Stimulated activated CD4-positive, alpha-beta T cell treated with anti-CD3 and anti-CD28 coated beads, Interleukin-15, amount 100 ng/mL, for 24 hours (primary cell): ENCODE measurements at regions not wholly inside any gene's neighbourhood (a gene's known extent, or its start where the extent isn't known, plus 50 kb on each side); places are given as distances from the start of the nearest gene placed in this dataset.

Experiments used
- DNase-seq: peaks from one replicate; pipeline ENCODE4 v3.0.0-alpha.2; 2020

DNA sequence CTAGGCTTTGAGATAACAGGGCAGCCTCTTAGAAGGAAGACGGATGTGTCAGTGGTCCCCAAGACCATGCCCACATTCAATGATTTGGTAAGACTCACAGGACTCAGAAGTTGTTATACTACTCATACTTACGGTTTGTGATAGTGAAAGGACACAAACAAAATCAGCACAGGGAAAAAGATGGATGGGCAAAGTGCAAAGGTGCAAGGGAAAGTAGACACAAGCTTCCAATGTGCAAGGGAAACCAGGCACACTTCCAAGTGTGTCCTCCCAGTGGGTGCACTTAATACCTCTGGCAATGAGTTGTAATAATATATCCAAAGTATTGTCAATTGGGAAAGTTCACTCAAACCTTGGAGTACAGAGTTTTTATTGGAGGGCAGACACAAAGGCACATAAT lies 53.8 kb upstream of the VCX start:
- no peak for DNase-seq

DNA sequence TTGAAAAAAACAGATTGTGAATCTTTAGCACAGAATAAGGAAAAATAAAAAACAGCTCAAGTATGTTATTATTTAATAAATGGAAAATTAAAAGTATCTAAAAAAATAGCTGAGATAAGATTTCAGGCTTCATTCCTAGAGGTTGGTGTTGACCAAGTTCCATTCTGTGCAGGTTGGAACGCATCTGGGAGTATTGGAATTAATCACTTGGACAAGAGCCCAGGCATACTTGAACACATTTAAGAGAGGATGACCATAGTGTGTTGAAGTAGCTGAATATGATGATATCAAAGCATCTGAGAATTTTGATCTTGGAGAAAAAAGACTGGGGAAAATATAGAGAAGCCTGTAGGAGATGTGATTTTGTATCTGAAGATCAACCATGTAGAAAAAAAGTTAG lies 54.6 kb upstream of the VCX start:
- DNase-seq = no peak

DNA sequence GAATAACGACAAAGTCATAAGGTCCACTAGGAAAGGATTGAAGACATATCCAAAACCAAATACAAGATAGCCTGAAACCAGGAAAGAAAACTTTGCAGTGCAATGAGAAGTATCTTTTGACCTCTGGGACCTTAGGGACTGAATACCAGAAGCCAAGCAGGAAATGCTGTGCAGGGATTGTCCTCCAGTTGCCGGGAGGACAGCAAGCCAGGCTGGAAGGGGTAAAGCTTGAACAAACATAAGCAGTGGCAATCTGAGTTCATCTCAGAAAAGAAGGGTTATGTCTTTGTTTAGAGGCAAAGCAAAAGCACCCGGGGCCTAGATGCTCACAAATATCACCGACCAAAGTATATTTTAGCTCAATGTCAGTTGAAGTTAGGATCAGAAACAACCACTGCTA lies 55.3 kb upstream of the VCX start:
- DNase-seq = no peak

DNA sequence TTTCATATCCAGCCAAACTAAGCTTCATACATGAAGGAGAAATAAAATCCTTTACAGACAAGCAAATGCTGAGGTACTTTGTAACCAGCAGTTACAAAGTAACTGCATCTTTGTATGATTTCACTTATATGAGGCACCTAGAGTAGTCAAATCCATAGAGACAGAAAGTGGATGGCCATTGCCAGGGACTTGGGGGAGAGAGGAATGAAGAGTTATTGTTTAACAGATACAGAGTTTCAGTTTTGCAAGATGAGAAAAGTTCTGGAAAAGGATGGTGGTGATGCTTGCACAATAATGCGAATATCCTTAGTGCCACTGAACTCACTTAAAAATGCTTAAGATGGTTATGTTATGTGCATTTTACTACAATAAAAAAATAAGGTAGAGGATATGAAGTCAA lies 58.4 kb upstream of the VCX start:
- DNase-seq = no peak

DNA sequence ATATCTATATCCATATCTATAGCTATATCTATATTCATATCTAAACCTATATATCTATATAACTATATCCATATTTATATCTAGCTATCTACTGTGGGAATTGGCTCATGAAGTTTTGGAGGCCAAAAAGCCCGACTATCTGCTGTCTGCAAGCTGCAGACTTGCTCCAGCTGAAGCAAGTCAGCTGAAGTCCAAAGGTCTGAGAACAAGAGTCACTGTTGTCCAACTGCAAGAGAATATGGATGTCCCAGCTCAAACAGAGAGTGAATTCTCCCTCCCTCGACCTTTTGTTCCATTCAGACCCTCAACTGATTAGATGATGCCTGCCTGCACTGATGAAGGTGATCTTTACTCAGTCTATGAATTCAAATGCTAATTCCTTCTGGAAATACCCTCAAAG lies 63.3 kb upstream of the VCX start:
- DNase-seq = no peak

DNA sequence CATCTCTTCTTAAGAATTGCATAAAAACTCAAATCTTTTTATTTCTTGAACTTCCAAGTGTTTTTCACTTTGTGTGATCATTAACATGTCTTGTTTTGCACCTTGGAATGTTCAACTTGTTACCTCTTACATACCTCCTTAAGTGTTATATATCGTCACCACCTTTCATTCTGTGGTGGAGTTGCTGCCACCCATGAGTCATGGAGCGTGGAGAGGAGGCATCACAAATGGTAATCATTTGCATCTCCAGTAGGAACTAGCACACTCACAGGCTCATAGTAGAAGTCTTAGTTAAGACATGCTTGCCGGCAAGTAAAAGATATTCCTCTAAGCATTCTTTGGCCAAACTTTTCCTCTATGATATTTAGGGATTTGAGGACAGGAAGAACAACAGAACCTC lies 67.0 kb upstream of the VCX start:
- DNase-seq = no peak

DNA sequence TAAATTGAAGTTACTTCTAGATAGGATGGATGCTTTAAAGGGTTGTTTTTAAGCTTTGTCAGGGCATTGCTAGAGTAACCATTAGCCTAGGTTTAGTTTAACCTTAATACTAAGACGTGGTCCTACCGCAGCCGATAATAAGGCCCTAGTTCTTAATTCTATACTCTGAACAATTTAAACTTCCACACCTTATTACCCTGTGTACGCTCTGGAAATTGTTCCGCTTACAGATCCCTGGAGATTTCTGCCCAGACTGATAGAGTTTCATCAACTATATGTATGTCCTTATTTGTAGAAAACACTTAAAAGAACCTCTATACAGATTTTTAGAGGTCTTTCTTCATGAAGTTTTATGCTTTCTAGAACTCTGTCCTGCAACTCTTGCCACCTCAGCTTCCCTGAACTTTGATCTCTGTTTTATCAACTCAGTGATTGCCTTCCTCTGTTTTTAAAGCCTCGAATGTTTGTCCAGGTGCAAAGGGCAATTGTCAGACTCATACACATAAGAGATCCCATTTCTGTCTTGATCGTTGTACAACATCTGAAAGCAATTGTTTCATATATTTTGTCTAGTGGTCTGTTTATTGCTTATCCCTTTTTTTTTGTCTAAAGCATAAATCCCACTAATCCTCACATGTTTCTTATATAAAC lies 71.1 kb upstream of the VCX start:
- no peak for DNase-seq

DNA sequence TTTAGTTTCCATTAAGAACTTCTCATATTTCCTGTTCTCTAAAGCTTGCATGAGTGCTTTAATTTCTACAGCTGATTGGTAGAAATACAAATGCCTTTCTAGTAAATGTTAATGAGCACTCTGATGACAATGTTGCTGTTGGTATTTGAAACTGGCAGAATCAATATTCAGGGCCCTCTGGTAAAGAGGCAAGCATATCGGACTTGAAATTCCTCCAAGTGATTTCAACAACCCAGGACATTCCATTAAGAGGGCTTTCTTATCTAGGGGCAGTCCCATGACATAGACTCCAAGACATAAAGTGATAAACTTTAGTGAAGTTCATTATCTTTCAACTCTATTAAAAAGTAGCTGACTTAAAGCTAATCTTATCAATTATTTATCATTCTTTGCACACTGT lies 83.1 kb upstream of the VCX start:
- no peak for DNase-seq

DNA sequence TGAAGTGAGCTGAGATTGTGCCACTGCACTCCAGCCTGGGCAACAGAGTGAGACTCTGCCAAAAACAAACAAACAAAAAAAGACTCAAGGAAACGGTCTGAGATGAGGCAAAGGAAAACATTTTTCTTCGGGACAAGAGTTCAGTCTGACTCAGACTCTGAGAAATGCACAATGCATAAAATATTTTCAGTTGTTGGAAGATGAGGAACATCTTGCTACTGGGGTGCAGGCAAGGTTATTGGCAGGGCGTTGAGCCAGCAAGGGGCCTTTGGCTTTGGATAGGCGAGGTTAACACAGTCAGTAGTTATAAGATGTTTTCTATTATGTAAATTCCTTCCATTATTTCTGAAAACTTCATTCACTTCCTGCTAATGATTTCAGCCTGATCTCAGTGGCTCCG lies 96.1 kb upstream of the VCX start:
- DNase-seq = no peak

DNA sequence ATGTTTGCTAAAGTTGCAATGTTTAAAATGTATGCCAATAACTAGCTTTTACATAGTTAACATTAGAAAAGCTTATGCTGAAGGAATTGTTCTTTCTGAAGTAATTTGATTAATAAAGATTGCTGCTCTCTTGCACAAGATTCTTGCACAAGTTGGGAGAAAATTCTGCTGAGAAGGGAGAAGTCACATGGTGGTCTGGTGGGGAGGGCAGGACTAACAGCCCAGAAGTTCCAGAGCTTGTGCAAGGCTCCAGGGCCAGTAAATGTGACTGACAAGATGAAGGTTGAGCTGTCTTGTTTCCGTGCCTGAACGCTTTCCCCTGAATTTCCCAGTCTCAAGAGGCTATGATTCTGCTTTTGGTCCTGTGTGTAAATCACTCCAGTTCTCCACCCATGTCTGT lies 112.9 kb upstream of the VCX start:
- no peak for DNase-seq

DNA sequence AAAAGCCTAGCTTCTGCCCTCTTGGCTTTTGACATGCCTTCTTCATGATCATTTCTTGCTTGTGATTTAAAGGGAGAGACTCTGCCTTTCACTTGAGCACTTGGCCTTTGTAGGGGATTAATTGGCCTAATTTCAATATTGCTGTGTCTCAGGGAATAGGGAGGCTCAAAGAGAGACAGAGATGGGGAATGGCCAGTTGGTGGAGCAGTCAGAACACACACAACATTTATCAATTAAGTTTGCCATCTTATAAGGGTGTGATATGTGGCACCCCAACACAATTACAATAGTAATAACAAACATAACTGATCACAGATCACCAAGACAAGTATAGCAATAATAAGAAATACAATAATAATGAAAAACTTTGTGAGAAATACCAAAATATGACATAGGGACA lies 122.5 kb upstream of the VCX start:
- DNase-seq = no peak

DNA sequence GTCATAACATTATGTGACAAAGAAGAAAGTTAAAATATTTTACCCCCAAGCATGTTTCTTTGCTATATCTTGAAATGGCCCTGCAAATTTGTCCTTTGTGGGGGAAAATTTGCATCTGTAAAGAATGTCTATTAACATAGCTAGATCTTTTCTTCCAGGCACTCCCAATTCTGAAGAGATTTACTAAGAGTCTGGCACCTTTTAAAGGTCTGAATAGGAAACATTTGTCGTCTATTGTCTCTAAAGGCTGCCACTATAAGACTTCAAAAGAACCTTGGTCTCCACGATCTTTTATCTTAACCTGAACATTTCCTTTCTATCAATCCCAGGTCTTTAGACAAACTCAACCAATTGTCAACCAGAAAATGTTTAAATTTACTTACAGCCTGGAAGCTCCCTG lies 128.6 kb upstream of the VCX start:
- no peak for DNase-seq

DNA sequence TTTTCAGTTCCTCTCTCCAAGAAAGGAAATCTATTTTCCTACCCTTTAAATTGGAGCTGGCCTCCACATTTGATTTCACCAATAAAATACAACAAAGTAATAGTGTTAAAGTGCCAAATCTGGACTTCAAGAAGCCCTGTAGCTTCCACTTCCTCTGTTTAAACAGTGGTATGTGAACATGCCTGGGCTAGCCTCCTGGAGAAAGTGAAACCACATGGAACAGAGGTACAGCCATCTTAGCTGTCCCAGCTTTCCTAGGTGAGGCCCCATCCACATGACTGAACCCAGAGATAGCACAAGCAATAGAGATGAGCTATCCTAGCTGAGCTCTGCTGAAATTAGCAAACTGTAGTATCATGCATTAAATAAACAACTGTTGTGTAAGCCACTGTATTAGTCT lies 131.8 kb upstream of the VCX start:
- no peak for DNase-seq

DNA sequence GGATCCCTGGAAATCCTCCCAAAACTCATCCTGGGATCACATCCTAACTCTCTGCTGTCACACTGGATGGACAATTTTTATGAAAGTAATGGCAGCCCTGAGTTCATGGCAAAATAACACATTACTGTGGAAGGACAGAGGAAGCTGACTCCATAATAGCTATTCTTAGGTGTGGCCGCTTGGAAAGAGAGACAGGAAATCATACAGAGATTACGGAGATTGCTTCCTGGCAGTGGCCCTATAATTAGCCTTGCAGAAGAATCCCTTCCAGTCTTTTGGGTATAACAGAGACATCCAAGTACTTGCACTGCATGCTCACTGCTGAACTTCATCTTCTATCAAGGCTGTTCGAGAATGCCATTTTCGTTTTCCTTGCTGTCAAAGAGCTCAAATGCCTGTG lies 133.1 kb upstream of the VCX start:
- no peak for DNase-seq

DNA sequence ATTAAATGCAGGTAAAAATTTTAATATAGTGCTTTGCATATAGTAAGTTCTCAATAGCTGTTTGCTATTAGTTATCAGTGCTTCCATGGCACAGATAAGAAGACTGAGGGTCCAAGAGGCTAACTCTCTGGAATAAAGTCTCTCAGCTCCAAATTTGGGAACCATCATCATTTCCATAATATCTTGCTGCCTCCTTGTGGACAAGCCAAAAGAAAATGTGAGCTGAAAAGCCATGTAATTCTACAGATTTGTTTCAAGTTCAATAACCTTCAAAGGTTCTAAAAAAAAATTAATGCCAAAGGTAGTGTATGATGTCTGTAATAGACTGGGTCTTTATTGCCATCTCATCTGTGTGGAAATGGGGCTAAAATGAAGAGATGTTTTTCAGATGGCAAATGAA lies 136.9 kb upstream of the VCX start:
- no peak for DNase-seq

DNA sequence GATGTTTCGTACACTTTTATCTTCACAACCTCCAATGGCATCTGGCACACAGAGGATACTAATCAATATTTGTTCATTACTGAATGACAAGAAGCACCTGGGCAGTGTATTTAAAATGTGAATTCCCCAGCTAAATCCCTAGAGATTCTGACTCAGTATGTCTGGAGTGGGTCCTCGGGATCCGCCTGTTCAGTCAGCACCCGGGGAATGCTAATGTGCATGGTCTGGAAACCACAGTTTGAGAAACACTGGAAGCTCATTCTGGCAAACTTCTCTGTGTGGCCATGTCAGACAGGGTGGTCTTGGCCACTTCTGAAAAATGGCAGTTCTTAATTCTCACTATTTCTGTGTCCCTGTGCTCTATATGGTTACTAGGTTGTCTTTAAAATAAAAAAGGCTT lies 138.8 kb upstream of the VCX start:
- no peak for DNase-seq

DNA sequence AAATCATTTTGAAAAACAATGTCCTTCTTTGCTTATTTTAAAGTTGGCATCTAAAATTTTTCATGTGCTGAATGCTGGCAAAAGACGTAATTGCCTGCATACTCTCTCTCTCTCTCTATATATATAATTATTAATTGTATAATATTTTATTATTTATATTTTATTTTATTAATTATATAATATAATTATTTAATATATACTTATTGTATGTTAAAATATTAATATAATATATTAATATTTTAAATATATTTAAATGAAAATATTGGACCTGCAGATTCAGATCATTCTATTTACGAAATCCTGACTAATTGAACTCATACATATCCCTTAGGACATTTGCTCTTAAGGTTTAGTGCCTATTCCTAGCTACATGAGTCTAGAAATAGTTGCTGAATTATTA lies 144.7 kb upstream of the VCX start:
- no peak for DNase-seq

DNA sequence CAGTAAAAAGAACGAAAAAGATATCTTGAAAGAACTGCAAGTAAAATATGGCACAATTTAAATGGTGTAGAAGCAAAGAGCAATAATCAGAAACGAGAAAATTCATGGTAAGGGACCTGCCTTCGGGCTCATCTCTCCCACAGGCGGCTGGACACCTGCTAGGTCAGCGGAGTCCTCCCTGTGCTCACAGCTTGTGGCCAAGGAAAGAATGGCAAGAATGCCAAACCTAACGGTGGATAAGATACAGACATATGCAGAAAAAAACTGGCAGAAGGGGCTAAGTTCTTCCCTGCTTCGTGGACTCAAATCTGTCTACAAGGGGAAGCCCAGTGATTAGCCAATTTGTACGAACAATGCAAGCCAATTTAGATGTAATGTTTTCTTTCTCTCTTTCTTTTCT lies 152.1 kb upstream of the VCX start:
- no peak for DNase-seq

DNA sequence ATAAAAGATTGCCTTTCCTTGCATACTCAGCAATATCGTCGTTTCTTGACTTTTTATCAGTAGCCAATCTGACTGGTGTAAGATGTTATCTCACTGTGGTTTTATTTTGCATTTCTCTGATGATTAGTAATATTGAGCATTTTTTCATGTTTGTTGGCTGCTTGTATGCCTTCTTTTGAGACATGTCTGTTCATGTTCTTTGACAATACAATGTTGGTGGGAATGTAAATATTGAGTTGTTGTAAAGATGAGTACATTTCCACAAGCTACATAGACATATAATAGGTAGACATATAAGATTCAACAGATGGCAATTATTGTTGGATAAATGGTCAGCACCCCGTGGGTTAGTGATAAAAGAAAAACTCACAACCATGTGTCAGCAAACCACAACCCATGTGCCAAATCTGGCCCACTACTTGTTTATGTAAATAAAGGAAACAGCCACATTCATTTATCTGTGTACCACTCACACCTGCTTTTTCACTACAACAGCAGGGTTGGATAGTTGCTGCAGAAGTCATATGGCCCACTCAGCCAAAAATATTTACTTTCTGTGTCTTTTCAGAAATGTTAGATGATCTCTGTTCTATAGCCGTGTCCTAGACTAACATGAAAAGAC lies 153.1 kb upstream of the VCX start:
- no peak for DNase-seq

DNA sequence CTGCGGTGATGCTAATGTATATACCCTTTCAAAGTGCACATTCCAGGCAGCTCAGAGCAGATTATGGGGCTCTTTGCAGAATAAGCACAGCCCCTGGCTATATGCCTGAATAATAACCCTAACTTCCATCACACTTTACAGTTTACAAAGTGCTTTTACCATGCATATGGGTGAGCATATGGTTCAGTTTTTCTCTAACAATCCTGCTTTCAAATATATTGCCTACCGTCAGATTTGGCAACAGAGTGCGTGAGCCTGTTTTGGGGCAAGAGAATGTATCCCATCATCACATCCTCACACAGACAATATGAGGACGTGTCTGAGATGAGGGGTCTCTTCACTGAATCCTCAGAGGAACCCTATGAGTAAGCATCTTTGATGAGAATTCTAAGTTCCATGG lies 162.8 kb upstream of the VCX start:
- DNase-seq = no peak

DNA sequence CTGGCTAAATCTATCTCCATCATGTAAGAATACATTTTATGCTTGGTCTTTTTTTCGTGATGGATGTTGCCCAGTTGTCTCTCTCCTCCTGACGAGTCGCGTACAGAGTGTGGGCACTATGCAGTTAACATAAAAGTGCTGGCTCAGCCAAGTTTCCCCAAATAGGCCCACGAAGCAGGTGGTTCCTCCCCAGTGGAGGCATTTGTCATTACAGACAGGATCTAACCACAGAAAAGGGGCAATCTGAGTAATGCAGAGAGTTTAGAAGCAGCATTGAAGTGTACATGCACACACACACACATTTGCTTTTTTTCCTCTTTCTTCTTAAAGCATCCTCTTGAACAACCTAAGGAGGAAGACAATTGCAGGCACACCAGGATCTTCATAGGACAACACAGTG lies 188.7 kb upstream of the VCX start:
- DNase-seq = no peak

DNA sequence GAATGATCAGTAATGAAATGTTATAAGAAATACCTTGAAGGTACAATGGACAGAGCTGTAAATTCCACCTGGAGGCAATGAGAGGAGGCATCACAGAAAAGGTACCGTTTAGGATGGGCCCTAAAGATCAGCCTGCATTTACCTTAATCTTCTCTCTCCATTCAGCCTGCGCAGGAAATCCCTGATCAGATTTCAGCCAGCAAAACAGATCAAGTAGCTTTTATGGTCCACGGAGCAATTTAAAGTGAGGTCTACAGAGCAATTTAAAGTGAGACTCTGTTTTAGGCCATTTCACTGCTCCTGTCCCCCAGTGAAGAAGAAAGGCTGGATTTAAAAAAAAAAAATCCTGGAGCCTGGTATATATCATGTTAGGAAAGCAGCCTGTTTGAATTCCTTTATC lies 195.1 kb upstream of the VCX start:
- no peak for DNase-seq

DNA sequence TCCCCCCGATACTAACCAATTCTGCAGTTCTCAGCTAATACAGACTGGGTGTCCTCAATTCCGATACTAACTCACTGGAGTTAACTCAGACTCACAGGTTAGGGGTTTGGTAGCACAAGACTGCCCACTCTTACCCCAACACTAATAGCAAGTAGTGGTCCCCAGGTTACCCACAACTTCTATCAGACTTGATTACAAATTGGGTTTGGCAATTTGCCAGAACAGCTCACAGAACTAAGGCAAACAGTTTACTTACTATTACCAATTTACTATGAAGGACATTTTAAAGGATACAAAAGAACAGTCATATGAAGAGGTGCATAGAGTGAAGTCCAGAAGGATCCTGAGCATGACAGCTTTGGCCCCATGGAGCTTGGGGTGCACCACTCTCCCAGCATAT lies 201.8 kb upstream of the VCX start:
- DNase-seq = no peak

DNA sequence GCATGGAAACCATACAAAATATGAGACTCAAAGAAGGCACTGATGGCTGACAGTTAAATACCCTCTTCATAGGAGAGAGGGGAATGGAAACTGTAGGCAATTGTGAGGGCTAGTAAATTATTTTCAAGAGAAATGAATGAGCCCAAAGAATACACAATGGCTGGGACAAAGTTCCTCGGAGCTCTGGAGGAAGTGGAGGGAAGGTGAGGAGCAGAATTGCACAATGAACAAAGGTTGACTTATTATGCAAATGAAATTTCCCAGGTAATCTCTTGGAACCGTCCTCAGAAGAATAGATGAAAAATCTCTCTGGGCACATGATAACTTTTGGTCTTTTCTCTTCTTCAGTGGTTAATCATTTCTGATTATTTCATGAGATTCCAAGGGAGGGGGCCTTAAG lies 202.6 kb upstream of the VCX start:
- no peak for DNase-seq

DNA sequence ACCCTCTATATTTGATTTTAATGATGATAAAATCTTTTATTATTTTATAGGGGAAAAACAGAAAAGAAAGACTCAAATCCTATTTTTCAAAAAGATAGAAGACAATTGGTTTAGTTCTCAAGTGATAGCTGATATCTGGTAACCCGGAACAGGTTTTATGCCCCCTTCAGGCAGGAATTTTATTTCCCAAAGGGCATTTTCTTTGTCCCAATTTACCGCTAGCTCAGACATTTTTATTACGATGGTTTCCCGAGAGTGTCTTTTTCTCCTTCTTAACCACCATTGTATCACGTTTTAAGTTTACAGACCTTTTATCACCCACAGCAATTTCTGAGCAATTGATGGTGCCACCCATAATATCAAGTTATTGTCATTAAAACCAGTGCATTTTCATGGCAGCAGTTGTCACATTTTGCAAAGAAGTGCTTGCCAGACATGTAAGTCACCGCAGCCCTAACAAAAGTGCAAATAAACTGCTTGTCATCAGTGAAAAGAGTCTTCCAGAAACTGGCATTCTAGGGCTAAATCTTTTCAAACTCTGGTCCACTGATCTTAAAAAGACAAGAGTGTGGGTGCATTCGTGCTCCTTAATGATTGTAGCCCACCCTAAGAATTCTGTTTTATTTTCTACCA lies 204.8 kb upstream of the VCX start:
- no peak for DNase-seq
